SIG-M5 (cell line): ENCODE measurements at regions not wholly inside any gene's neighbourhood (a gene's known extent, or its start where the extent isn't known, plus 50 kb on each side); places are given as distances from the start of the nearest gene placed in this dataset.
"Not testable (repeated sequence)": the region's sequence is repeated elsewhere in the genome, so short reads cannot be mapped to it uniquely, and the experiment has no call there.

Experiments used
- DNase-seq: peaks from one replicate; lab custom pipeline; 2025; lab: John Stamatoyannopoulos, UW

DNA sequence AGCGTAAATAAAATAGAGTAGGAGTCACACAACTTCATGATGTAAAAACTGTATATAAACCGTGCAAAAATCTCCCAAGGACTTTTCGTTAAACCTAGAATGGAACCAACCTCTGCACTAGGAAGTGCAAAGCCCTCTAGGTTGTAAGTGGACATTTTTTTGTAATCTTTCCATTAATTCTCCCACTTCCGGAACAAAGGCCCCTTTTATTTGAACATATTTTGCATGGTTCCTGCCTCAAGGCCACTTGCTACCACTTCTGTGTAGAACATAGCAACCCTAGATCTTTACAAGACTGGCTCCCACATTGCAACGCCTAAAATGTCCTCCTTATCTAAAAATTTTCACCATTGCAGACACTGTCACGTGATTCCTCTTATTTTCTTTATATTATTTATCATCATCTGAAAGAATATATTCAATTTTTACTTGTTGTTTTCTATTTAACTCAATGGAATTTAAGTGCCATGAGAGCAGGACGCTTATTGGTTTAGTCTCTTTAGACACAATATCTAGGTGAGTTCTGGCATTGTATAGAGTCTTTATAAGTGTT, 249.6 kb upstream of the TMEFF2 start:
- no peak for DNase-seq

DNA sequence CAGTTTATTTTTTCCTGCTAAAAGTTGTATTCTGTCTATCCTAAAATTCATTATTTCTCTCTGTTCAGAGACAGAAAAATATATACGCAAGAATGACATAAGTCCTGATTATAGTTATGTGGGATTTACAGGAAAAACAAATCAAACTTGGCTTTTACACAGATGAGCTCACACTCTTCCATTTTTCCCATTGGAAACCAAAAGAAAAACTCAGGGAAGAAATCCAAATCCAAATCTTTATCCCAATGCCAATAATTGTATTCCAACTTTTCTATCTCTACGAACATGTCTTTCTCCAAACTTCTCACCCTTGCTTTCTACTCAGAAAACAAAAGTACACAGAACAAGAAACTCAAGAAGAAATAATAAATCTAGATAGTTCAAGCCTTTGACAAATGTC, 249.1 kb upstream of the TMEFF2 start:
- no peak for DNase-seq

DNA sequence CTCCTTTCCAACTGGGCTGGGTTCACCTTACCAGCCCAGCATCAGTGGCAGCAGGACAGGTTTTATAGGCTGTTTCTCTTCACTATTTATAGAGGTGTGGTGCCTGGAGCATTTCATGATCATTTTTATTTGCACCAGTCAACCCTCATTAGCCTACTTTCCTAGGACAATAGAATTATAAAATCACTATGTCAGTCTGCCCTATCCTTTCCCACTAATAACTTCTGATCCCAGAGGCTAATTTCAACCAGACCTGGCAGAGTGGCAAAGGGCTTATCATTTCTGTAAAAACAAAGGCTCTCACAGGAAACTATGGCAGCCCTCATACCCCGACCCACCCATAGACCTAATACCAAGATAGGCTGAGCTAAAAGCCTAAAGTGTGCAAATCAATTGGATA, 243.5 kb upstream of the TMEFF2 start:
- DNase-seq: no peak

DNA sequence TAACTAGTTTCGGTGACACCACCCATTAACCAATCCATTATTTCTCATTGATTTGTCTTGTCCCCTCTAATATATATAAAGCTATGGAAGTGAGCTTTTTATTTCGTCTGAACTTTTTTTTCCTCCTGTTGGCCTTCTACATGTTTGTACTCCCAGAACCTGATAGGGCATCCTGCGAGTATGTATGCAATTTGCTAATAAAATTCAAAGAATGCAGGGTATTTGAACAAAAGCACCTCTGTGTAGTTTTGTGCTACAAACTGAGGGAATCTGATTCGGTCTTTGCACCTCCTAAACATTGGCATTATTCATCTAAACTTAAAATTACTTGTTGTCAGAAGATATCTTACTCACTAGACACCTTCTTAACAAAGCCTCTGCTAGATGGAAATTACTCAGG, 242.9 kb upstream of the TMEFF2 start:
- DNase-seq: no peak

DNA sequence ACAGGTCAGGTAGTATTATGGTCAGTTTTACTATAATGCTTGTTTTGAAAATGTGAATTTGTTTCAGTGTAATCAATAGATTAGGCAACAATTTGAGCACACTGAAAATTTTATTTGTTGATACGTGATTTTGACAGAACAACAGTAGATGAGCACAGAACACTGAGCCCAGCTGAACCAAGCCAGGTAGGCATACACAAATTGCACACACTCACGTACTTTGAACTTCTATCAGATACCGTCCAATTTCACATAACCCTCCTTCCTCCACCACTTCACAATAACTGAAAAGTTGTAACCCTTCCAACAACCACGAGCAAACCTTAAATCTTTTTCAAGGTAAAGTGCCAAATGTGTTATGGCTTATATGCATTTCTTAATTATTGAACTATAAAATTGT, 229.5 kb upstream of the TMEFF2 start:
- DNase-seq: no peak

DNA sequence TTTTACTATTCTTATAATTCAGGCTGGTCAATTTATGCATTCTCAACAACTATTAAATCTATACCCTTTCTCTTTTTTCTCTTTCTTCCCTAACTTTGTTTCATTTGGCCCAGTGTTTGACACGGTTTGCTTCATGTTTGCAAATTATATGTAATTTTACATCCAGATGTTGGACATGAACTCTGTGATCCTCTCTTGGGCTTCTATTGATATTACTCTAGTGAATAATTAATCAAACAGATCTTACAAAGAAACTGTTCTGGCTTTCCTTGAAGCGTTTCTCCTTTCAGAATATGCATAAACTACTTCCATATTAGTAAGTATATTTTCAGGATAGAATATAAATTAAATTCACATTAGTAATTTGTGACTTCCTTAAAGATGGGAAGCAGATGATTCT, 225.1 kb upstream of the TMEFF2 start:
- DNase-seq: no peak

DNA sequence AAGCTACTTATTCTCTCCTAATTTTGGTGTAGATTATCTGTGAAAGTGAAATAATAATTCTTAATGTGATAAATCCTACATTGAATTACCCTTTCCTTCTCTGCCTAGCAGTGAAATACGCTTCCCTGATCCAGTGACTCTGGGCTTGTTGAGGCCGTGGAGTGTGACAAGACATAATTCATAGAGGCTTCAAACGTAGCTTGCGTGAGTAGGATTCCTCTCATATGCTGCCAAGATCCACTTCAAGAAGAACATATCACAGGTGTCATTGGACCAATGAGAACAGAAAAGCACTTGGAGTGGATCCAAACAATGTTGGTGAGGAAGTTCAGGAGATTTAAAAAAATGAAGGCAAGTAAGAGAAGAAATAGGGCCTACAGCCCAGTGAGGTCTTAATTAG, 221.3 kb upstream of the TMEFF2 start:
- DNase-seq: no peak

DNA sequence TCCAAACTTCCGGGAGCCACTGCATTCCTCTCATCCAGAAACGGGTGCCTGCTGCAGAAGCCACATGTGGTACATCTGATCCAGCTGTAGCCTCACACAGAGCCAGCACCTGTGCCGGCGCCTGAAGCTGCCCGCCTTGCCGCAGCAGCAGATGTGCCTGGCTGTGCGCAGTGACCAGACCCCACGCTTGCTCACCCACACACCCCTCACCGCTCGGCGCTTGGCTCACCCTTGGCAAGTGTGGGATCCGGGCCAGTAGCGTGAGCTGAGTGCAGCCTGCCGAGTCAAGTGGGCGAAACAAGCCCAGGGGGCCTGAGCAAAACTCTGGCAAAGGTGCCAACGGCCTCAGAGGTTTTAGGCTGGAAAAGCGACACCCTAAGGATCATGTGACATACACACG, 220.1 kb upstream of the TMEFF2 start:
- no peak for DNase-seq

DNA sequence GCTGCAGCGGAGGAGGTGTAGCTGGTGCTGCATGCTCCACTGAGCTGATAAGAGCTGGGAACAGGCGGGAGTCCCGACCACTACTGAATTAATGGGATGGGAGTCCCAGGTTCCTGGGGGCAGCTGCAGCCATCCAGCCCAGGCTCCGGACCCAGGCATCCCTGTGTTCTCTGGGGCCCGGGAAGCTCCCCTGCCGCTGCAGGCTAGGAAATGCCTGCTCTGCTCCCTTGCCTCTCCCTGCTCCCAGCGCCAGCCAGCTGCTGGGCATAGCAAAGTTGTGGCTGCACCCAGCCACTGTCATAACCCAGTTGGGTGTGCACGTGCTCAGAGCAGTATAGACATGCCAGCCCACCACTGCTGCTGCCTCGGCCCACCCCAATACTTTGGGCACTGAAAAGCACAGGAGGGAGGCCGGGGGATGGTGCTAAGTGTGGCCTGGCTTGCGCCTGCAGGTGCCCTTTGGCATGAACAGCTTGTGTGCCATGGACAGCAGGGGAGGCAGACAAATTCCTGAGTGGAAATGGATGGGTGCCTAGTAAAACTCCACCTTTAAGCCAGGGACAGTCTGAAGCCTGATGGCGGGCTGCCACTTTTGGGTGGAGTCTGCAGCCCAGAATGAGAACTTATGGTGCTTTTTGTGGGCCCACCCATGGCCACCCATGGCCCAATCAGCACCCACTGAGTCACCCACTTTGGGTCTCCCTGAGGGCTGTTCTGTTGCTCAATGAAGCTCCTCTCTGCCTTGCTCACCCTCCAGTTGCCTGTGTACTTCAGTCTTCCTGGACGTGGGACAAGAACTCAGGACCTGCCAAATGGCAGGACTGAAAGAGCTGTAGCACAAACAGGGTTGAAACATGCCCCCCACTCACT, 219.3 kb upstream of the TMEFF2 start:
- no peak for DNase-seq

DNA sequence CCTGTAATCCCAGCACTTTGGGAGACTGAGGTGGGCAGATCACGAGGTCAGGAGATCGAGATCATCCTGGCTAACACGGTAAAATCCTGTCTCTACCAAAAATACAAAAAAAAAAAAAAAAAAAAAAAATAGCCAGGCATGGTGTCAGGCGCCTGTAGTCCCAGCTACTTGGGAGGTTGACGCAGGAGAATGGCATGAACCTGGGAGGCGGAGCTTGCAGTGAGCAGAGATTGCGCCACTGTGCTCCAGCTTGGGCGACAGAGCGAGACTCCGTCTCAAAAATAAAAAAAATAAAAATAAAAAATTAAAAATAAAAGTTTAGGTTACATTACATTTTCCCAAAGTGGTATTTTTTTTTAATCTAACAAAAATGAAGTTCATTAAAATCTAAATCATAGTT, 218.1 kb upstream of the TMEFF2 start:
- not testable (repeated sequence) for DNase-seq

DNA sequence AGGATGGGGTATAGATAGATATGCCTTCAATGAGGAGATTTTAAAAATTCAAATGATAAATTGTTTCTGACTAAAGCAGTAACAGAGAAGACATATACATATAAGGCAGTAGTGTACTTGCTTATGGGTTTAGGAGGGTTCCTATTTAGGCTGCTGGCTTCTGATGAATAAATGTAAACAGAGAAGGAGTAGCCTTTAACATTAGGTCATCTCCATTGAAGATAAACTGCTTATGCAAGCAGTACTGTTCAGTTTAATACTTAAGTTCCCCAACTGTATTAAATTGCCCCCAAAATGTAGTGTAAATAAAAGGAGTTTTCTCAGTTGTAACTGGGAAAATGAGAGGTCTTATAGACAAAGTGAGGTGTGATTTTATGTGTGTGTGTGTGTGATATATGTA, 217.7 kb upstream of the TMEFF2 start:
- DNase-seq: no peak

DNA sequence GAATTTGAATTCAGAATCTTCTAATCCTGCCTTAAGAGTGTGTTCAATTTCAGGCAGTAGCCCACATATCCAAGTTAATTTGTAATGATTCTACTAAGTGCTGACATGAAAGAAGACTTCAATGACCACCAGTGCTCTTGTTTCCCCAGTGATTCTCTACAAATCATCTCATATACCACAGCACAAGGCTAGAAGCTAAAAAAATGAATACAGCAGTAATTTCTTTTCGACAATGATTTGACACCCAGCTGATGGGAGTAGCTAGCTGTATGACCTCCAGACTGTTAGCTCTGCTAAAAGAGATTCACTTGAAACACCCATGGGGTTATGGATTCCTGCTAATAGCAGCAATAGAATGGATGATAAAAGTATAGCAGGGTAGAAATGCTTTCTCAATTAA, 217.0 kb upstream of the TMEFF2 start:
- no peak for DNase-seq

DNA sequence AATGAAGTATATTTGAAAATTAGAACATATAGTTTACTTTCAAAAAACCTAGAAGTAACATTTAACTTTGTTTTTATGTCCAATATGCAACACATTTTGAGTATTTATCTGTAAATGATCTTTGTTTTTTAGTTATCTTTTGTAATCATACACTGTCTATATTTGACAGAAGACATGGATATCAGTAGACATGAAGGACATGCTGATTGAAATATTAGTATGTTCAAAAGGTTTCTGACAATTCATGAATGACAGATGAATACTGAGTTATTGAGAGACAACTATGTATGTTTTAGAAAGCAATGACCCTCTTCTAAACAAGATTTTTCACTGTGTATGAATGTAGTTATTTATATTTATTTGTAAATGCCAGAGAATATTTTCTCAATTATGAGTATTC, 215.6 kb upstream of the TMEFF2 start:
- no peak for DNase-seq

DNA sequence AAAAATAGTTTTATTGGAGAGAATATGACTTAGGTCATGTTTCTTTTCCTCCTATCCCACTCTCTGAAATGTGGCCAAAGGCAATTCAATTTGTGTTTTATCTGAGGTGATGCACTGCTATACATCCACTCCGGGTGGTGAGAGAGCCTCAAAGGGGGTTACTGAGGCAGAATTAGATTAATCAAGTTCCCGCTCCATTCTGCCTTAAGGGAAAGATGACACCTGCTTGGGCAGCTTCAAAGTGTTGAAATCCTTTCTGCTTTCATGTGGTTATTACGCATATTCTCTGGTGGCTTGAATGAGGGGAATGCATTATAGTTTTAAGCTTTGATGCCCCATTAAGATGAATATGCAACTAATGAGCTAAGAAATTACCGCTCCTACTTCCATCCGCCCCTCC, 213.0 kb upstream of the TMEFF2 start:
- no peak for DNase-seq

DNA sequence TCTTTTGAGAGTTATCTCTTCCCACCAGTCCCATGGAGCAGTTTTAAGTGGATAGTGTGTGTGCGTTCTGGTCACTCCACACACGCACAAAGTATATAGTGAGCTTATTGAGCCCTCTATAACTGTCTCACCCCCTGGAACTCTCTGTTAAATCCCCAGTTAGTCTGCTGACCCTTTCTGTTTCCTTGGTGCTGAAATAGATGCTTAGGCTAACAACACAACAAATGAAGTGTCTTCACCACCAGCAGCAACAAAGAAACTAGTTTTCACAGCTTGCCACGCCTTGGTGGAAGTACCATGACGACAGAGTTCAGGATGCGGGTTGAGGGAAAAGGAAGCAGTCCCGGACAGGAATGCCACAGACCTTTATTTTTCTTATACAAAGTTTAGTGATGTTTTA, 203.5 kb upstream of the TMEFF2 start:
- no peak for DNase-seq

DNA sequence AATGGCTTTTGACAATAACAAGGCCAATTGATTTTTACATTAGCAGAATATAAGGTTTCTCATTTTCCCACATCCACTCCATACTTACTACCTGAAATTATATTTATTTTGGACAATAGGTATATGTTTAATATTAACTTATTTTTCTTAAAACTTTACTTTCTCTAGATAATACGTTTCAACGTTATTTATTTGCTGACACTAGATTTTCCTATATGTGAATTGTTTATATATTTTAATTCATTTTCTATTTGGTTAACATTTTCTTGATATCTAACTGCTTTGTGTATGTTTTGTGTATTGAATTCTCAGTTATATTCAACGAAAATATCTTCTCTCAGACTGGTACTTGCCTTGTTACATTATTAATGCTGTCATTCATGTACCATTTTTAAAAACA, 199.9 kb upstream of the TMEFF2 start:
- DNase-seq: no peak

DNA sequence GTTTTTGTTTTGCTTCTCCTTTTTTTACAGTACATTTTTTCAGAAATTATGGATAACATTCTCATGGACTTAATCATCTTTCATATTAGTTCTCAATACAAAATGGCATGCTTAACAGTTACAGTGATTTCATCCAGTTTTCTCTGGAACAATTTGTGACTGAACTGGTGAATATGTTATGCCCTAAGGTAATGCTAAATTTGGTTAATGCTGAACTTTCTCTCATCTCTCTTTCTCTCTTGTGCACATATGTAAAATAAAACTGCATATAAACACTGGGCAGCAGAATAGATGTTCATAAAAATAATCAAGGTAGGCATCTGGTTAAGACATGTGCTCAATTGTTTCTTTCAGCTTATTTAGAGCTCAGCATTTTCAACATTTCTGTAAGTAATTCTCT, 196.3 kb upstream of the TMEFF2 start:
- DNase-seq: no peak

DNA sequence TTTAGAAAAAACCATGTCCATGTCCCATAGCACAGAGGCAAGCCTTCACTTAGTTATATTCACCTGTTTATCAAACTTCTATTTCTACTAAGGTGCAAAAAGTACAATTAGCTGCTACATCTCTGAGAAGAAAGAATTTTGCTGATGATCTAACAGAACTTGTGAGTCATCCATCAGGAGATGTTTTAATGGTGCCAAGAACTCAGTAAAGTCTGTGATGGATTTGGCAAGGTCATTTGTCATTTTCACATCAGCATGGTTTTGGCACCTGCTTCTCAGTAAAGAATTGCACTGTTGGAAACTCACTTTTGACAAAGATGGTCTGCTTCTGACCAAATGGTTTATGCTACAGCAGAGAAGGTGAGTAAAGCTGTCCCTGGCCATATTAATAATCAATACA, 195.7 kb upstream of the TMEFF2 start:
- no peak for DNase-seq

DNA sequence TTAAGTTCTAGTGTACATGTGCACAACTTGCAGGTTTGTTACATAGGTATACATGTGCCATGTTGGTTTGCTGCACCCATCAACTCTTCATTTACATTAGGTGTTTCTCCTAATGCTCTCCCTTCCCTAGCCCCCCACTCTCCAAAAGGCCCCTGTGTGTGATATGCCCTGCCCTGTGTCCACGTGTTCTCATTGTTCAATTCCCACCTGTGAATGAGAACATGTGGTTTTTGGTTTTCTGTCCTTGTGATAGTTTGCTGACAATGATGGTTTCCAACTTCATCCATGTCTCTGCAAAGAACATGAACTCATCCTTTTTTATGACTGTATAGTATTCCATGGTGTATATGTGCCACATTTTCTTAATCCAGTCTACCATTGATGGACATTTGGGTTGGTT, 189.5 kb upstream of the TMEFF2 start:
- DNase-seq: not testable (repeated sequence)

DNA sequence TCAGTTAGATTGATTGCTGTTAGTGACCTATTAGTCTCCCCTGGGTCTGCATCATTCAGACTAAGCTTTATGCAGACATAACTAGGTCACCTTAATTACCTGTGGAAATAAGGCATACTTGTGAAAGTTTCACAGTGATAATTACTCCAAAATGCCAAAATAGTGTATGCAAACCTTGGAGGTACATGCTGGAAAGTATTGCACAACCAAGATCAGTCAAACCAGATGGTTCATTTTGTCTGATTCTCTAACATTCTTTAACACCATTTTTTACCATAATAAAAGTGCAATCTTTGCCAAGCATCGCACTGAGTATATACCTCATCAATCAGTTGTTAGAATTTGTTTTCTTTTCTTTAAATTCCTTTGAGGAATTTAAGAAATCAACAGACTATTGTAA, 186.3 kb upstream of the TMEFF2 start:
- no peak for DNase-seq

DNA sequence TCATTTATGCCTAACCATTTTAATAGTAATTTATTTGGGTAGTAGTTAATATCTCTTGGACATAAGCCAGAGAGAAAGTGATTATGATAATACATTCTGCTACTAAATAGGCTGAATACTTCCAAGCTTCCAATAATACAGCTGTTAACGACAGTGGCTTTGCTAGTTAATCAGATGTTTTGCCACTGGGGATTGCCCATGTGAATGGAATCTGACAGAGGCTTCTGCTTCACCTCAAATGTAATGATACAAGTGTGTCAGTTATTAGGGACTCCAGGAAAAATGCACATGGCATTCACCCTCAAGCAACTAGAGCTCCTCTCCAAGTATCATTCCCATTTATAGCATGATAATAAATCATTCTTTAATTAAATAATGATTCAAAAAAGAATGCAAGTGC, 185.0 kb upstream of the TMEFF2 start:
- no peak for DNase-seq

DNA sequence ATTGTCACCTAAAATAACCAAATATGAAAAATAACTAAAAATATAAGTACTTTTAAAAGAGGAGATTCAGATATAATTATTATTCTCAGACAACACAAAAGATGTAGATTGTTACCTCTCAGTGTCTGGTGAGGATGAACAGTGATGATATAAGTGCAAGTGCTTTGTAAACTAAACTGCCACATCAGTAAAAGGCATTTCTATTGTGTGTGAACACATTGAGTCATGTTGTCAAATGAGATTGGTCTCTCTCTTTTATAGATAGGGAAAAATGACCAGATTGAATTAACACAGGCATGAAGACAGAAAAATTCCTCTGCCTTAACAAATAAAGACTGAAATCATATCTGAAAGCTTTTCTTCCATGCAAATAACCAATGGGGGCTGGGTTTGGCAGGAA, 182.4 kb upstream of the TMEFF2 start:
- DNase-seq: no peak

DNA sequence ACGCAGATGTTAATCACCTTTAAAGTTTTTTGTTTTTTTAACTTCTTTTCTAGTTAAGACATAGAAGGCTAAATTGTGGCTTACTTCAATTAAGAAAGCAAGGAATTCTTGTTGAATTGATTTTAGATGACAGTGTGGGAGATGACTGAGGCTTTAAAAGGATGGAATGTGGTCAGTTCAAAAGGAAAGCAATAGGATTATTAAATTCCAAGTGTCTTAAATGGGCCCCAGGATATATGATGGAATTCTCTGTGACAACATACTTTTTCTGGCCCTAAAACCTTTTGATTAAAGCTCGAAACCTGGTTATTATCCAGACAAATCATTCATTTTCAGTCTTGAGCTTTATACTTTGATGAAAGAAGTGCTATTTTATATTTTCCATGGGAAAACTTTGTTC, 179.0 kb upstream of the TMEFF2 start:
- no peak for DNase-seq

DNA sequence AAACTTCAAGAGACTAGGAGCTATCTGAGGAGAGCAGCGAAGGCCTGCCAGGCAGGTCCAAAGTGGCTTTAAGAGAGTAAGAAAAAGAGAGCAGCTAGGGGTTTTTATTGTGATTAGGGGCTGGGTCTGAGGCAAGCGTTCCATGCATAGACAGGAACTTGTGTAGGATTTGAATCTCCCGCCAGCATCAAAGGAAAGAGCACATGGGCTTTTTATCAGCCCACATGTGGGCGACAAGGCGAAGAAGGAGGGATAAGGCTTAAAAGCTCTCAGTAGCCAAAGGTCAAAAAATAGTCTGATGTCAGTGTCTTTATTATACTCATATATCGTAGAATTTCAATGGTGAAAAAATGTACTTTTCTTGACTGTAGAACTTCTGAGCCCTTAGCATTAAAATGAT, 178.5 kb upstream of the TMEFF2 start:
- no peak for DNase-seq
